H9 (cell line): ENCODE measurements at regions not wholly inside any gene's neighbourhood (a gene's known extent, or its start where the extent isn't known, plus 50 kb on each side); places are given as distances from the start of the nearest gene placed in this dataset.

Experiments used
- DNase-seq: peaks from one replicate; pipeline ENCODE4 v3.0.0-alpha.2; 2017
- H2AFZ ChIP-seq: one replicate; pipeline ENCODE4 v1.6.1; 2013; ENCODE audit warnings: mild to moderate bottlenecking, low read length, control low read depth, moderate library complexity
- H2AK5ac ChIP-seq: 2 replicates; pipeline ENCODE4 v1.6.1; 2013; ENCODE audit warnings: low read length, control low read depth, mixed read lengths; ENCODE audit not compliant: insufficient read length
- H2BK120ac ChIP-seq: one replicate; pipeline ENCODE4 v1.6.1; 2013; ENCODE audit warnings: low read depth, mild to moderate bottlenecking, low read length, control low read depth, inconsistent platforms; ENCODE audit not compliant: poor library complexity, severe bottlenecking
- H2BK12ac ChIP-seq: 2 replicates; pipeline ENCODE4 v1.6.1; 2013; ENCODE audit warnings: low read length, control low read depth, mixed read lengths, low read depth; ENCODE audit not compliant: insufficient read length
- H2BK15ac ChIP-seq: 2 replicates; pipeline ENCODE4 v1.6.1; 2013; ENCODE audit warnings: low read depth, low read length, control low read depth
- H2BK20ac ChIP-seq: one replicate; pipeline ENCODE4 v1.6.1; 2013; ENCODE audit warnings: low read depth, mild to moderate bottlenecking, low read length, control low read depth, inconsistent platforms; ENCODE audit not compliant: poor library complexity, severe bottlenecking
- H2BK5ac ChIP-seq: 2 replicates; pipeline ENCODE4 v1.6.1; 2013; ENCODE audit warnings: low read length, control low read depth, mixed read lengths; ENCODE audit not compliant: insufficient read length
- H3K14ac ChIP-seq: 2 replicates; pipeline ENCODE4 v1.6.1; 2013; ENCODE audit warnings: low read length, control low read depth; ENCODE audit not compliant: insufficient read depth
- H3K18ac ChIP-seq: 2 replicates; pipeline ENCODE4 v1.6.1; 2013; ENCODE audit warnings: low read depth, mild to moderate bottlenecking, mixed read lengths, low read length, control low read depth; ENCODE audit not compliant: insufficient read length
- H3K23ac ChIP-seq: 2 replicates; pipeline ENCODE4 v1.6.1; 2013; ENCODE audit warnings: low read length, control low read depth, mixed read lengths, low read depth; ENCODE audit not compliant: insufficient read length
- H3K23me2 ChIP-seq: 2 replicates; pipeline ENCODE4 v1.6.1; 2013; ENCODE audit warnings: low read depth, mild to moderate bottlenecking, mixed read lengths, low read length, control low read depth; ENCODE audit not compliant: insufficient read length, poor library complexity, severe bottlenecking
- H3K27ac ChIP-seq: 2 replicates; pipeline ENCODE4 v1.5.1; 2013; ENCODE audit warnings: low read length, control low read depth, mixed read lengths, low read depth; ENCODE audit not compliant: insufficient read length
- H3K27me3 ChIP-seq: 2 replicates; pipeline ENCODE4 v1.6.1; 2013; ENCODE audit warnings: low read length, control low read depth, inconsistent platforms; ENCODE audit not compliant: insufficient read depth
- H3K4ac ChIP-seq: 2 replicates; pipeline ENCODE4 v1.6.1; 2013; ENCODE audit warnings: low read depth, mild to moderate bottlenecking, control low read depth, inconsistent platforms, low read length, moderate library complexity
- H3K4me1 ChIP-seq: 2 replicates; pipeline ENCODE4 v1.6.1; 2013; ENCODE audit warnings: low read length, control low read depth, inconsistent platforms; ENCODE audit not compliant: insufficient read depth
- H3K4me2 ChIP-seq: 2 replicates; pipeline ENCODE4 v1.6.1; 2013; ENCODE audit warnings: low read length, control low read depth, mixed read lengths; ENCODE audit not compliant: insufficient read length, insufficient read depth
- H3K56ac ChIP-seq: 2 replicates; pipeline ENCODE4 v1.6.1; 2013; ENCODE audit warnings: low read depth, mild to moderate bottlenecking, mixed read lengths, low read length, control low read depth; ENCODE audit not compliant: insufficient read length
- H3K79me1 ChIP-seq: 2 replicates; pipeline ENCODE4 v1.6.1; 2013; ENCODE audit warnings: low read depth, mild to moderate bottlenecking, moderate library complexity, low read length, control low read depth, inconsistent platforms; ENCODE audit not compliant: insufficient read depth, poor library complexity, severe bottlenecking
- H3K79me2 ChIP-seq: 2 replicates; pipeline ENCODE4 v1.6.1; 2013; ENCODE audit warnings: low read length, control low read depth, inconsistent platforms; ENCODE audit not compliant: insufficient read depth
- H3K9ac ChIP-seq: 2 replicates; pipeline ENCODE4 v1.6.1; 2013; ENCODE audit warnings: low read length, control low read depth, mixed read lengths; ENCODE audit not compliant: insufficient read length; ENCODE audit errors: extremely low read depth
- H3K9me3 ChIP-seq: one replicate; pipeline ENCODE4 v1.6.1; 2013; ENCODE audit warnings: low read depth, low read length, inconsistent platforms; ENCODE audit not compliant: control insufficient read depth
- H3T11ph ChIP-seq: one replicate; pipeline ENCODE4 v1.6.1; 2013; ENCODE audit warnings: mild to moderate bottlenecking, low read length, control low read depth, inconsistent platforms
- H4K20me1 ChIP-seq: one replicate; pipeline ENCODE4 v1.6.1; 2013; ENCODE audit not compliant: control insufficient read depth, insufficient read length, insufficient read depth
- H4K5ac ChIP-seq: 2 replicates; pipeline ENCODE4 v1.6.1; 2013; ENCODE audit warnings: low read depth, mild to moderate bottlenecking, mixed read lengths, low read length, control low read depth; ENCODE audit not compliant: insufficient read length
- H4K8ac ChIP-seq: replicated peaks from 2 replicates; pipeline ENCODE4 v1.6.1; 2013; ENCODE audit warnings: low read length, control low read depth, mixed read lengths, low read depth; ENCODE audit not compliant: insufficient read length
- H4K91ac ChIP-seq: 2 replicates; pipeline ENCODE4 v1.6.1; 2013; ENCODE audit warnings: low read depth, mild to moderate bottlenecking, moderate library complexity, mixed read lengths, low read length, control low read depth; ENCODE audit not compliant: insufficient read length
- H3K27ac Mint-ChIP-seq, 3 experiments: 2 replicates in 2 of 3; 3 replicates in 1 of 3; pipeline ENCODE4 v1.8.0; 2020 to 2021; ENCODE audit warnings: mixed read lengths in 3 of 3, mild to moderate bottlenecking in 1 of 3, moderate library complexity in 1 of 3
- H3K27me3 Mint-ChIP-seq: 2 replicates; pipeline ENCODE4 v1.8.0; 2021; ENCODE audit warnings: low read depth, mild to moderate bottlenecking, moderate library complexity, mixed read lengths
- H3K36me3 Mint-ChIP-seq, 3 experiments: 2 replicates in 2 of 3; 3 replicates in 1 of 3; pipeline ENCODE4 v1.8.0; 2020 to 2021; ENCODE audit warnings: low read depth in 3 of 3, mixed read lengths in 3 of 3; ENCODE audit not compliant: insufficient read depth in 1 of 3
- H3K4me1 Mint-ChIP-seq, 2 experiments: 2 replicates each; pipeline ENCODE4 v1.8.0; 2020; ENCODE audit warnings: mixed read lengths in 2 of 2
- H3K4me3 Mint-ChIP-seq, 2 experiments: 2 replicates in 1 of 2; 3 replicates in 1 of 2; pipeline ENCODE4 v1.8.0; 2020 to 2021; ENCODE audit warnings: mild to moderate bottlenecking in 2 of 2, mixed read lengths in 2 of 2, moderate library complexity in 1 of 2
- H3K9me3 Mint-ChIP-seq, 2 experiments: 2 replicates in 1 of 2; 3 replicates in 1 of 2; pipeline ENCODE4 v1.8.0; 2020; ENCODE audit warnings: mild to moderate bottlenecking in 2 of 2, mixed read lengths in 2 of 2, moderate library complexity in 1 of 2
- CTCF ChIP-seq: fragments of 200-600 bp; sonication (generic); conservative IDR thresholded peaks from 3 replicates; pipeline ENCODE4 v1.8.0; 2021; ENCODE audit warnings: antibody characterized with exemption, mild to moderate bottlenecking
- WGBS: extraction: QIAGEN DNeasy Blood & Tissue Kit; methylation state at CpG from one replicate; pipeline ENCODE4 v1.1.7; 2013; ENCODE audit warnings: missing lambda C conversion rate, low lambda C conversion rate, mixed read lengths; ENCODE audit not compliant: insufficient read length; ENCODE audit errors: extremely low coverage; 5-methylcytosine and 5-hydroxymethylcytosine counted together

GRCh38 chr2:76311728-76312127 is 601.0 kb upstream of the GCFC2 start:
- Histone ChIP-seq H3K4ac (no peak overlapping the region), H2BK5ac (no peak overlapping the region), H2BK12ac (no peak overlapping the region), H3K18ac (no peak overlapping the region), H2BK120ac (no peak overlapping the region), H3K79me1 (no peaks in the 10 kb centered on the region), H4K20me1 (no peaks in the 10 kb centered on the region), H3K56ac (no peak overlapping the region), H2AFZ (no peak overlapping the region), H3K23ac (no peak overlapping the region), H3K79me2 (no peaks in the 10 kb centered on the region), H3K27me3 (no peaks in the 10 kb centered on the region), H4K5ac (no peak overlapping the region), H2BK15ac (no peak overlapping the region), H3K23me2 (no peaks in the 10 kb centered on the region), H3K14ac (no peak overlapping the region), H3T11ph (no peak overlapping the region), H2AK5ac (no peak overlapping the region), H3K4me2 (no peak overlapping the region), H3K9ac (no peak overlapping the region), H3K27ac (no peak overlapping the region), H3K9me3 (no peaks in the 10 kb centered on the region), H3K4me1 (no peaks in the 10 kb centered on the region), H4K8ac (no peak overlapping the region), H2BK20ac (no peak overlapping the region), H4K91ac (no peak overlapping the region)
- Mint-ChIP-seq H3K27ac (no peak overlapping the region), H3K36me3 (no peaks in the 10 kb centered on the region), H3K4me3 (no peak overlapping the region), H3K4me1 (peaks cover 4 to 5% of the 10 kb centered on the region in 2 experiments; a peak in 3 of 4 replicates), H3K27me3 (no peaks in the 10 kb centered on the region), H3K9me3 (no peaks in the 10 kb centered on the region; a peak in 1 of 5 replicates)
- no CpG with 5 or more reads among the region's 4 CpGs for WGBS
- no peak for DNase-seq
- no peak for TF ChIP-seq CTCF
